Fibroblast of peridontal ligament (primary cell): ENCODE measurements at regions not wholly inside any gene's neighbourhood (a gene's known extent, or its start where the extent isn't known, plus 50 kb on each side); places are given as distances from the start of the nearest gene placed in this dataset.

Experiments
- DNase-seq: peaks from one replicate; pipeline ENCODE4 v3.0.0-alpha.2; 2010; ENCODE audit errors: extremely low read depth

GRCh38 chr10:128851726-128852125 lies 615.3 kb upstream of the MGMT start:
- DNase-seq = no peak

DNA sequence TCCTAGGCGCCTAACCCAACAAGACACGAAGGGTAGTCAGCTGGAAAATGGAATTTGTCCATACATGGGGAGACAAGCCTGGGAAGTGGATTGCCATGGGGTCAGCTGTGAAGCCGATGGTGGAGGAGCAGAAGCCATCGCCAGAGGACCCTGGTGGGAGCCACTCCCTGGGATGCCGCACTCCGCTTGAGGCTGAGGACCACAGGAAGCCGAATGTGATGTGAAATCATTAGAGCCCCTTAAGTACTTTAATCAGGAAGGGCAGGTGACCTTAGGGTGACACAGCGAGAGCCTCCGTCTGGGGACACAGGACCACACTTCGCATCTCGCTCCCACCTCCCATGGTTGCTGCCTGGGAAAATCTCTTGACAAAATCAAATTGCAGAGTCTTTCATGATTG lies 614.6 kb upstream of the MGMT start:
- DNase-seq = no peak

GRCh38 chr10:128852902-128853301 lies 614.1 kb upstream of the MGMT start:
- DNase-seq = no peak

DNA sequence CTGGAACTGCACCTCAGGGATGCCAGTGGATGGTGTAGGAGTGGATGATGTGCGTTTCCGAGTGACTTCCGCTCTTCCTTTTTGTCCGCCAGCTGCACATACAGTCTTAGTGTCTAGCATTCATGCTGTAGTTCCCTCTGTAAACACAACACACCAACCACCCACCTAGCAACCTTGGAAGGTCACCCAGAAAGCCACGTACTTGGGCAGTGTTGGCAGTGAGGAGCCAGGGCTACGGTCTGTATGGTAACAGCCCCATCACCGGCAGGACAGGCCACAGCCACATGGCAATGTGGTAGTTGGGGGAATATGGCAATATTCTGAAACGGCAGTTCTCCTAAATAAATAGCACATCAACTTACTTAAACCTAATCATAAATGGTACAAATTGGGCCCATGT lies 613.5 kb upstream of the MGMT start:
- DNase-seq = no peak

DNA sequence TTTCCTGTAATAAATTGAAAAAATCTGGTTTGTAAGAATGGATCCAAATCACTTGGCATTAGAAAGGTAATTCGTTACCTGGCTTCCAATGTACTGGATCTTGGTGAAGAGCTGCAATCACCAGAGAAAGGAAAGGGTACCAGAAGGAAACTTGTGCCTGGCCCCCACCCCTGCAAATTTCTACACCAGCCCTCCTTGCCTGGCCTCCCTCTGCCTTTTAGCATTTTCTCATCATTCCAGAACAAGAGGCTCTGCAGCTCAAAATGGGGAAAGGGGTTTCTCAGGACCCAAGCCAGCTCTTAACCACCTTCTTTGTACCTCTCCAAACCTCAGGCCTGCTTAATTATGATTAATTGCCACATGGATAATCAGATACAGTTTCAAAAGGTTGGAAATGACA lies 612.8 kb upstream of the MGMT start:
- DNase-seq = no peak

DNA sequence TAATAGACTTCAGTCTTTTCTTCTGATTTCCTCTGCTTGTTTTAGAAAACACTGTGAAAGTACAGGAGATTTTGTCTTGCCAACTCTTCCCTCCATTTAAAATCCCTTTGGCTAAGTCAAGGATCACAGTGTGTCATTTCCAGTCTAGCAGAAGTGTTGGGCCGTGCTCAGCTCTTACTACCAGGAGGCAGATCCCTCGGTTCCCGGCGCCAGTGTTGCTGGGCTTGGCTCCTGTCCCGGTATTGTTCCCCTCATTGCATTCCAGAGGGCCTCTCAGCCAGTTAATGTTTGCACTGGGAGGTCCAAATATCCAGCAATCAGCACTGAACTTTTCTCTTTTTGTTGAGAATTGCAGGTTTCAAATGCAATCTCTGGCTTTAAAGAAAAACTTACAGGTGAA lies 612.1 kb upstream of the MGMT start:
- no peak for DNase-seq

DNA sequence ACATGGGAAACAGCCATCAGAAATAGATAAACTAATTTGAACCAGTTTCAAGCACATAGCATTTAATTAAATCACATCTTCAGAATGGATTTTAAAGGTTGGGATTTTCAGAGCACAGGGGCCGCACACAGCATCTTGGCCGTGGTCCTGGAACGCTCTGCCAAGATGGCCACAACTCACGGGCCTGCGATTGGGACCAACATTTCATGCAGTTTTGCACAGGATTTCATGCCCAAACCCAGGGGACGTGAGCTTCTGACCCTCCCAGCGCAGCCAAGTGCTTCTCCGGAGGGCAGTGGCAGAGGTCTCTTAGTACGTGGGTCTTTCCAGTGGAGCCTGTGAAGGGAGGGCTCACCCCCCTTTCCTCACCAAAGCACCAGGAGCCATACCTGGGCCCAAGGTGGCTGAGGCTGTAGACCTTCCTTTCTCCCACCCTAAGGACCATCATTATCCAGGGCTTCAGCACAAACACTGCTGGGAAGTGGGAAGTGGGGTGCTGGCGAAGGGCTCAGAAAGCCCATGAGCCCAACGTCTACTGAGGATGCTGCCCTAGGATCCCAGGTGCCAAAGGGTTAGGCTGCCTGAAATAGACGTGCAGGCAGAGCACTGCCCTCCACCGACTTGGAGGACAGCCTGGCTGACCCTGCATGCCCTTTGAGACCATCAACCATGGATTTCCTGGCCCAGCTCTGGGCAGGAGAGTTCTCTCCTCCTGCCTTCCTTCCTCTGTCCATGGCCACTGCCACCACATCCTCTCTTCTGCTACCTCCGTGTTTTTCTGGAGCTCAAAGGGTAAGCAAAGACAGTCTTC lies 611.2 kb upstream of the MGMT start:
- no peak for DNase-seq

- no peak for DNase-seq
These were observed 607.2 kb upstream of the MGMT start for GRCh38 chr10:128859738-128860386.

GRCh38 chr10:128860574-128860973 lies 606.5 kb upstream of the MGMT start:
- DNase-seq = no peak

DNA sequence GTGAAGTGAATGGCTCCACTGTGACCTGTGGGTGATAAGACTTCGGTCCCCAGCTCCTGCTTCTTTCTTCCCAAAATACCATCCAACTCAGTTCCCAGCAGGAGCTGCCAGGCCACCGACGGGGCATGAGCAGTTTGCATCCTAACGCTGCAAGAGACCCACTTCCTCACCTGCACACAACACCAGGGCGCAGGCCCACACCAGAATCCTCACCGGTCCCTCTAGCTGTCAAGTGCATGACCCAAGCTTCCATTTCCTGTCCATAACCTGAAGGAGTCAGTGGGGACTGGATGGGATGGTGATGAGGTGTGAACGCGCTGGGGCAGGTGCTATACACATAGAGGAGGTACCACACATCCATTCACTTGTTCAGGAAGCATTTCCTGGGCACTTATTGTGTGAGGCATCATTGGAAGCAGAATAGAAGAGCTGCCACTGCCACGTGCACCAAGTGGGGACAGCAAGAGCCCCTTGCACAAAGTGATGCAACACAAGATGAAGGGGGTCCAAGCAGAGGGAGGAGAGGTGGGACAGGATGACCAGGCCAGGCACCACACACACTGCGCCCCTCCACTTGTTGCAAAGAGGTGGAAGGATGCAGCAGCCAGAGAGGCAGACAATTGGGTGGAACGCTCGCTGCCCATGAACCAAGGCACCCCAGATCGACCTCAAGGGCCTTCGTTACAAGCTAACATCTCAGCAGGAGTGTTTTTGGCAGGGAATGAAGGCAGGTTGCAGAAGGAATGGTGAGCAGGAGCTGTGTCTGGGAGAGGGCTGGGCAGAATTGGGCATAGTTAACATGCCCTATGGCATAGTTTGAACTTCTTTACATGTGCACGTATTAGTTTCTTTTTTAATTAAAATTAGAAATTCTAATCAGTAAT lies 605.8 kb upstream of the MGMT start:
- DNase-seq = no peak

DNA sequence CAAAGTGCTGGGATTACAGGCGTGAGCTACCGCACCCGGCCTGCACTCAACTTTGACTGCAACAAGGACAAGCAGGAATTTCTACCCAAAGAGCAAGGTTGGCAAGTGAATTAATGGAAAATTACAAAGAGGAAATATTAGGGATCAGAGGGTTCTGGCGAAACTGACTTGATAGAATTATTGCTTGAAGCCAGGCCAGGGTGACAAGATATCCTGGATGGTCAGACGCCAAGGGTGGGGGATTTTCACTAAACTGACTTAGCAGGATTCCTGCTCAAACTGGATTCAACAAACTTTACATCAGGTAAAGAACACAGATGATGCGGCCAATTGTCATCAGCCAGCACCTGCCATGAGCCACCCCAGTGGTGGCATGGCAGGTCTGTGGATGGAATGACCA lies 603.6 kb upstream of the MGMT start:
- DNase-seq = no peak

GRCh38 chr10:128863823-128864405 lies 603.1 kb upstream of the MGMT start:
- DNase-seq = no peak

DNA sequence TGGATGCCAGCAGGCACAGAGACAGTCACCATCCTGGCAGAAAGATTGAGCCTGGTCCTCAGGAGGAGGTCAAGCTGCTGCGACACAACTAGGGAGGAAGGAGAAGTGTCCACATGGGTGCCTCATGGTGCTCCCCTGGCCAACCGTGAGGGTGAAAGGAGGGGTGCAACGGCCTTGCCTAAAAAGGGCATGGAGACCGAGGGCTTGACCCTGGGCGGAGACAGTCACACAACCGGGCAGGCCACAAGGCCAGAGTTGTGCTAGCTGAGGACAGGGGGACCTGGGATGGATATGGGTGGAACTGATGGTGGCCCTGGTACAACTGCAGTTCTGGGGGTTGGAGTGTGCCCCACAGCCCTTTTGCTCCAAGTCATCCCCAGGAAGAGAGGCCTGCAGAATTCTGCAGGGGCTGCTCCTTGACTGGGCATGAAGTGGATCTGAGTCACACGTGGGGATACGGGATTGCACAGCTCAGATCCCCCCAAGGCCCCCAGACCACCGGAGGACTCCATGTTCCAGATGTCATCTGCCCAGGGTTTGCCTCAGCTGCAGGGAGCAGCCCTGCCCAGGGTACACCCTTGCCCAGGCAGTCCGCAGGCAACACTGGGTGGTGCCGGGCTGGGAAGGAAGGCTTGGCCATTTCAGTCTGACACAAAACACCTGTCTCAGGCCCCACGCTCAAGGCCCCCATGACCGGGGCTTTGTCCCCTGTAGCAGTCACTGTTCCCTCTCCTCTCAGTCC lies 602.3 kb upstream of the MGMT start:
- no peak for DNase-seq

- DNase-seq = no peak
These were observed 601.4 kb upstream of the MGMT start for GRCh38 chr10:128865436-128866195.

DNA sequence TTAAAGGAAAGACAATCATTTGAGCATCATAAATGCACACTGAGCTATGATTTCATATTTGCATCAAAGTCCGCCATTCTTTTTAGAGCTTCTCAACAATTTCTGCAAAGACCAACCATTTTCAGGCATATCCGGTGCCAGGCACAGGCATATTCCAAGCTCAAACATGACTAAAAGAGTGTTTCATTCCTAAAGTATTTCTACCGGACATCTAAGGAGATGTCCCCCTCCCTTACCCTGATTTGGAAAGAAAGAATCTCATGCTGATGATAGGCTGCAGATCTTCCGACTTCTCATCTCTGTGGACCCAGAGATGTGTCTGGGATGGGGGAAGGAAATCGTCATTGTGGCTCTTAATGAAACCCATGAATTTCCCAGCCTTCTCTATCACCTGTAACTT lies 600.5 kb upstream of the MGMT start:
- DNase-seq = no peak

GRCh38 chr10:128867210-128867609 lies 599.8 kb upstream of the MGMT start:
- no peak for DNase-seq

DNA sequence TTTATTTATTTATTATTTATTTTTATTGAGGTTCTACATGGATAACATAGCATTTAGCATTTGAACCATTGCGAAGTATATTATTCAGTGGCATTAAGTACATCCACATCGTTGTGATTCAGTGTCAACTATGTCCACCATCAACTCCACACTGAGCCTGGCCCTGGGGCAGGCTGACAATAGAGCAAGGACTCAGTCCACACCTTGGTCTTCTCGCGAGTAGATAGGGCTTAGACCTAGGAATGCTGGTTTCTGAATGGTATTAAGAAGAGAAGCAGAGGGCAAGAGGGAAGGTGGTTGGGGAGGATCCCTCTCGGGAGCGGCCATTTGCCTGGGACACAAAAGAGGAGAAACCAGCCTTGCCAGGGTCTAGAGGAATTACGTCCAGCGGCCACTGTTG lies 599.2 kb upstream of the MGMT start:
- no peak for DNase-seq

GRCh38 chr10:128868481-128868880 lies 598.6 kb upstream of the MGMT start:
- no peak for DNase-seq

DNA sequence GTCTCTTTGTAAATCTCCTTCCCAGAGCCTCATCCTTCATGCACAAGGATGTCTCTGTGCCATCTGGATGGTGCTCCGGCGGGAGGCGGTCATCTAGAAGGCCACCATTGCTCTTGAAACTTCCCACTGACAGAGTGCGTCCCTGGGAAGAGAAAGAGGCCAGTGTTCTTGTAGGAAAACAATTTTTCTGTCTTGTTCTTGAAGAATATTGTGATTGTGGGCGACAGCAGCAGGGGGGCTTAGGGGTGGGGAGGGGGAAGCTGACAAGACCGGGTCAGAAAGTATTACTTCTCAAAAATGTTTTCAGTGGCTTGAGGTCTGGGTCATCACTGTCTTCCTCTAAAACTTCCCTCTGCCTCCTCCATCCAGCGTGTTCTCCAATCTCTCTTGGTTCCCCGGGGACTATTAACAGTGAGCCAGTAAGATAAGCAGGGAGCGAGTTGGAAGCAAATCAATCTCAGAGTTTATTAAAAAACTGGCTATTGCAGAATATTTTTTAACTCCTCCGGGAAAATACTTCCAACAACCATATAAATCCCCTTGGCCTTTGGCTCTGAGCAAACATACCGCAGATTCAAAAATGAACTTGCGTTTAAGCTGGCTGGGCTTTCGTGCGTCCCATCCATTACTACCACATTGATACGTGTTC lies 597.8 kb upstream of the MGMT start:
- DNase-seq = no peak
